ENCODE measurements at regions not wholly inside any gene's neighbourhood (a gene's known extent, or its start where the extent isn't known, plus 50 kb on each side); places are given as distances from the start of the nearest gene placed in this dataset.
A peak's percentile ranks its signal among the peaks of the same experiment; 100 is the strongest.

DNA sequence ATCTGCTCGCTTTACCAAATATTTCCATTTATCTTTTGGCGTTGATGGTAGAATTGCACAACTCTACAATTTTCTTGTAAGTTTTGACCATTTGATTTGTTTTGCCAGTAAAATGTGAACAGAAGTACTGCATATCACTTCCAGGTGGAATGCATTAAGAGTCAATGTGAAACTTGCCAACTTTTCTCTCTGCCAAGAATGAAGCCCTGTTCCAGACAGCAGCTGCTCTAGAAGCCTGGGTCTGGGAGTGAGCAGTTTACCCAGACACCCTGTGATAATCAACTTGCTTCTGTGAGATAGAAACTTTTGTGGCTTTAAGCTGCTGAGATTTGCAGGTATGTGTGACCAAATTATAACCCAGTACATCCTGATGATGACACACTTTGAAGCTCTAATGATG lies 115.9 kb upstream of the SYT4 start:
- Histone ChIP-seq H3K36me3 (ENCODE audit: control insufficient read depth, insufficient read depth, low read length) (no peaks in the 10 kb centered on the region), H3K27ac (no peak overlapping the region), H3K9me3 (ENCODE audit: control insufficient read depth, low read length) (no peaks in the 10 kb centered on the region), H3K79me2 (no peaks in the 10 kb centered on the region), H3K27me3 (ENCODE audit: control insufficient read depth, insufficient read depth, low read length) (no peaks in the 10 kb centered on the region), H3K4me3 (ENCODE audit: low read depth, low read length) (no peak overlapping the region), H3K9ac (no peak overlapping the region), H3K4me1 (no peaks in the 10 kb centered on the region), H2AFZ (no peak overlapping the region), H3K4me2 (ENCODE audit: low read length) (no peak overlapping the region)
- TF ChIP-seq, protein P1, sequence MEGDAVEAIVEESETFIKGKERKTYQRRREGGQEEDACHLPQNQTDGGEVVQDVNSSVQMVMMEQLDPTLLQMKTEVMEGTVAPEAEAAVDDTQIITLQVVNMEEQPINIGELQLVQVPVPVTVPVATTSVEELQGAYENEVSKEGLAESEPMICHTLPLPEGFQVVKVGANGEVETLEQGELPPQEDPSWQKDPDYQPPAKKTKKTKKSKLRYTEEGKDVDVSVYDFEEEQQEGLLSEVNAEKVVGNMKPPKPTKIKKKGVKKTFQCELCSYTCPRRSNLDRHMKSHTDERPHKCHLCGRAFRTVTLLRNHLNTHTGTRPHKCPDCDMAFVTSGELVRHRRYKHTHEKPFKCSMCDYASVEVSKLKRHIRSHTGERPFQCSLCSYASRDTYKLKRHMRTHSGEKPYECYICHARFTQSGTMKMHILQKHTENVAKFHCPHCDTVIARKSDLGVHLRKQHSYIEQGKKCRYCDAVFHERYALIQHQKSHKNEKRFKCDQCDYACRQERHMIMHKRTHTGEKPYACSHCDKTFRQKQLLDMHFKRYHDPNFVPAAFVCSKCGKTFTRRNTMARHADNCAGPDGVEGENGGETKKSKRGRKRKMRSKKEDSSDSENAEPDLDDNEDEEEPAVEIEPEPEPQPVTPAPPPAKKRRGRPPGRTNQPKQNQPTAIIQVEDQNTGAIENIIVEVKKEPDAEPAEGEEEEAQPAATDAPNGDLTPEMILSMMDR (IDR thresholded peaks at IDR 0.05) = no peak

DNA sequence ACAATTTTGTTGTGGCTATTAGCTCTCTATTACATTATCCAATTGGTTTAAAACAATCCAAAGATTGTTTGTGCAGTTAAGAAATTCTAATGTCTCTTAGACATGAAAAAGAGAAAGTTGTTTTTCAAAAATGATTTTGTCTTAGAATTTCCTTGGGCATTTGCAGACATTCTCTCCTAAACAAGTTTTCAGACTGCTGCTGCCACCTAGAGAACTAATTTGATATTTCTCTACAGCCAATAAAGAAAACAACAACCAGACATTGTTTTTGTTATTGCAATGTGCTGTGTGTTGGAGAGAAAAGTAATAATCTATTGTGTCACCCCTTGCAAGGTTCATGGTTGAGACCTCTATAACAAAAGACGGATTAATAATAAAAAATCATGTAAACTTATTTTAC lies 119.0 kb upstream of the SYT4 start:
- no peaks in the 10 kb centered on the region for H3K27me3 ChIP-seq (ENCODE audit: control insufficient read depth, insufficient read depth, low read length)
- no peak overlapping the region for H3K27ac ChIP-seq
- H2AFZ ChIP-seq = no peak overlapping the region
- H3K36me3 ChIP-seq (ENCODE audit: control insufficient read depth, insufficient read depth, low read length) = no peaks in the 10 kb centered on the region
- H3K4me3 ChIP-seq (ENCODE audit: low read depth, low read length) = no peak overlapping the region
- no peaks in the 10 kb centered on the region for H3K79me2 ChIP-seq
- TF ChIP-seq, protein P1 (IDR thresholded peaks at IDR 0.05) = peak; percentile 43
- no peak overlapping the region for H3K4me2 ChIP-seq (ENCODE audit: low read length)
- H3K9ac ChIP-seq = no peak overlapping the region
- no peaks in the 10 kb centered on the region for H3K4me1 ChIP-seq
- H3K9me3 ChIP-seq (ENCODE audit: control insufficient read depth, low read length) = no peaks in the 10 kb centered on the region

DNA sequence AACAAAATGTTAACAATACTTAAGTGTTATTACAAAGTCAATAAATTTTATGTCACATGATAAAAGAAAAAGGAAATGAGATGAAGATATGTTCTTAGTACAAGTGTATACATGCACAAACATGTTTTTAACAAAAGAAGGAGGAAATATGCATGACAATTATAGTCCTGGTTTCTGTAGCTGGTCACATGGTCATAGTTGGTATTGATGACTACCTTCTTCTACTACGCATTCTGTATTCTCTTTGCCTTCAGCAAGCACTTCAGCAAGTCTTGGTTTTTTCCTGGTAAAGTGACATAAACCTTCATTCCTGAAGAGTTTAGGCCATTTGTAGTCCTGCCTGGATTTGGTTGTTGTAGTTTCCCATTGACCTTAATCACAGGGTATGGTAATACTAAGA lies 121.3 kb upstream of the SYT4 start:
- no peak overlapping the region for H3K4me2 ChIP-seq (ENCODE audit: low read length)

DNA sequence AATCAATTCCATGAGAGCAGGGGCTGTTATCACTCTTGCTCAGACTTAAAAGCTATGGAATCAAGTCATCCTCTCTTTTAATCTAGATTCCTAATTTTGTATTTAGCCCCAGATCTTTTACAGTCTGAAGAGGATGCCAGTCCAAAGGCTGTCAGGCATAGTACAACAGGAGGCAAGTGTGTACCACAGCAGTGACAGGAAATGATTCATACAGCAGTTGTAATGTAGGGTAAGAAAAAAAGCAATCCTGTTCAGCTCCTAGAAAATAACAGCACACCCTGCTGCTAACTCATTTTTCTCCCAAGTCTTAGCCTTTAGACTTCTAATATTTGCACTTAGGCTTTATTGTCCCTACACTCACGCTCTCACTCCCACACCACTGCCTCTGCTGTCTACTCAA lies 127.8 kb upstream of the SYT4 start:
- Histone ChIP-seq H3K4me1 (no peaks in the 10 kb centered on the region), H3K27me3 (ENCODE audit: control insufficient read depth, insufficient read depth, low read length) (no peaks in the 10 kb centered on the region), H3K4me2 (ENCODE audit: low read length) (no peak overlapping the region), H3K79me2 (no peaks in the 10 kb centered on the region), H3K4me3 (ENCODE audit: low read depth, low read length) (no peak overlapping the region), H3K9ac (no peak overlapping the region), H2AFZ (no peak overlapping the region), H3K9me3 (ENCODE audit: control insufficient read depth, low read length) (no peaks in the 10 kb centered on the region), H3K36me3 (ENCODE audit: control insufficient read depth, insufficient read depth, low read length) (no peaks in the 10 kb centered on the region), H3K27ac (no peak overlapping the region)
- TF ChIP-seq, protein P1 (IDR thresholded peaks at IDR 0.05) = no peak

More for the DNA sequence above, 121.3 kb upstream of the SYT4 start:
- H3K79me2 ChIP-seq = no peaks in the 10 kb centered on the region
- no peak overlapping the region for H3K27ac ChIP-seq
- H2AFZ ChIP-seq = no peak overlapping the region
- no peaks in the 10 kb centered on the region for H3K36me3 ChIP-seq (ENCODE audit: control insufficient read depth, insufficient read depth, low read length)
- H3K9me3 ChIP-seq (ENCODE audit: control insufficient read depth, low read length) = no peaks in the 10 kb centered on the region
- no peaks in the 10 kb centered on the region for H3K4me1 ChIP-seq
- H3K9ac ChIP-seq = no peak overlapping the region
- H3K4me3 ChIP-seq (ENCODE audit: low read depth, low read length) = no peak overlapping the region
- TF ChIP-seq, protein P1 (IDR thresholded peaks at IDR 0.05) = no peak
- no peaks in the 10 kb centered on the region for H3K27me3 ChIP-seq (ENCODE audit: control insufficient read depth, insufficient read depth, low read length)

DNA sequence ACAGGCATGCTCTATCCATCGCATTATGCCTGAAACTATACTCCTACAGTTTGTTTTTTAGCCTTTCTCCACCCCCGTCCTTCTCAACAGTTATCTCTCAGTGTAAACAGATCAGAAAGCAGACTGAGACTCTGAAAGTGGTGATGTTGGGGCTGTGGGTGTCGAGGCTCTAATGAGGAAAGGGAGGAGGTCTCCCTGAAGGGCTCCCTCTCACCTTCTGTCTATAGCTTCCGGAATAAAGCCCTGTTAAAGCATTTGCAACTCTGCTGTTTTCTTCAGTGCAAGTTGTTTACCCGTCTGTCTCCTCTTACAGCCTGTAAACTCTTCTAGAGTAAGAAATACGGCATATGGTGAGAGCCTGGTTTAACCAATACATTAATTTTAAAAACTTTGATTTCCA lies 136.7 kb upstream of the SYT4 start:
- no peak overlapping the region for H3K27ac ChIP-seq
- H3K36me3 ChIP-seq (ENCODE audit: control insufficient read depth, insufficient read depth, low read length) = no peaks in the 10 kb centered on the region
- no peak overlapping the region for H3K4me2 ChIP-seq (ENCODE audit: low read length)
- H3K9ac ChIP-seq = no peak overlapping the region
- H3K4me3 ChIP-seq (ENCODE audit: low read depth, low read length) = no peak overlapping the region
- H3K79me2 ChIP-seq = no peaks in the 10 kb centered on the region
- no peaks in the 10 kb centered on the region for H3K4me1 ChIP-seq
- no peaks in the 10 kb centered on the region for H3K9me3 ChIP-seq (ENCODE audit: control insufficient read depth, low read length)
- TF ChIP-seq, protein P1 (IDR thresholded peaks at IDR 0.05) = no peak
- no peak overlapping the region for H2AFZ ChIP-seq
- no peaks in the 10 kb centered on the region for H3K27me3 ChIP-seq (ENCODE audit: control insufficient read depth, insufficient read depth, low read length)
